NCI-H524 (cell line): ENCODE measurements at regions not wholly inside any gene's neighbourhood (a gene's known extent, or its start where the extent isn't known, plus 50 kb on each side); places are given as distances from the start of the nearest gene placed in this dataset.

ENCODE experiments used
- DNase-seq, 2 experiments: peaks; one replicate each; lab custom pipeline; 2025; lab: John Stamatoyannopoulos, UW

DNA sequence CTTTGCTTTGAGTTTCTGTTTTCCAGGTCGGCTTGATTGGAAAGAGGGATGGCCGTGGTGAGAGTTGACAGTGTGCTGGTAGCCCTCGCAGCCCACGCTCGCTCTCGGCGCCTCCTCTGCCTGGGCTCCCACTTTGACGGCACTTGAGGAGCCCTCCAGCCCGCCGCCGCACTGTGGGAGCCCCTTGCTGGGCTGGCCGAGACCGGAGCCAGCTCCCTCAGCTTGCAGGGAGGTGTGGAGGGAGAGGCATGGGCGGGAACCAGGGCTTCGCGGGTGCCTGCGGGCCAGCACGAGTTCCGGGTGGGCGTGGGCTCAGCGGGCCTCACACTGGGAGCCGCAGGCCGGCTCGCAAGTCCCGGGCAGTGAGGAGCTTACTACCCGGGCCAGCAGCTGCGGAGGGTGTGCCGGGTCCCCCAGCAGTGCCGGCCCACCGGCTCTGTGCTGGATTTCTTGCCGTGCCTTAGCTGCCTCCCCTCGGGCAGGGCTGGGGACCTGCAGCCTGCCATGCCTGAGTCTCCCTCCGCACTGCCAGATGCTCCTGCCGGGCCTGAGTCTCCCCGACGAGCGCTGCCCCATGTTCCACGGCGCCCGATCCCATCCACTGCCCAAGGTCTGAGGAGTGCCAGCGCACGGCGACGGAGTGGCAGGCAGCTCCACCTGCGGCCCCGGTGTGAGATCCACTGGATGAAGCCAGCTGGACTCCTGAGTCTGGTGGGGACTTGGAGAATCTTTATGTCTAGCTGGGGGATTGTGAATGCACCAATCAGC, 166.4 kb upstream of the FAT1 start:
- DNase-seq = no peak

DNA sequence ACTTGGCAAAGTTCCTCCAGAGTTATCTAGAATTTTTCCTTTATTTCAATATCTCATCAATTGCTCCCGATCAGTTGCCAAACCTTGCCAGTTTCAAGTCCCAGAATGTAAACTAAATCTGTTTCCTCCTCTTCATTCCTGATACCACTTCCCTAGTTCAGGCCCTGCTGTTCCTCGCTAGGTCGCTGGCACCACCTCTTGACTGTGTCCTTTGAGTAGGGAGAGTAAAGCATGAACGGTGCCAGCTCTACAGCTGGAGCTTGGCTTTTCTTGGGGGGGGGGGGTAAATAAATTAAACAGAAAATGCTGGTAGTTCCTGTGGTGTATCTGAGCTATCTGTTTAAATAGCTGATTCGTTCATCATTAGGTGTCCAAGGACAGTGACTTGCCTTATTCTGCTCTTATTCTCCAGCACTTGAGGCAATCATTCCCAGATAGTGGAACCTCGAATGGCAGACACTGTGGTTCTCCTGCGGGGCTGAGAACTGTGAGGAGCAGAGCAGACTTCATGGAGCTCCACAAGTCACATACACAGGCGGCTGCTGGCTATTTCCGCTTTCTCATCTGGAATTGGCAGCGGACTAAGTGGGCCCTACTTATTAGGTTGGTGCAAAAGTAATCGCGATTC, 168.3 kb upstream of the FAT1 start:
- DNase-seq = no peak

DNA sequence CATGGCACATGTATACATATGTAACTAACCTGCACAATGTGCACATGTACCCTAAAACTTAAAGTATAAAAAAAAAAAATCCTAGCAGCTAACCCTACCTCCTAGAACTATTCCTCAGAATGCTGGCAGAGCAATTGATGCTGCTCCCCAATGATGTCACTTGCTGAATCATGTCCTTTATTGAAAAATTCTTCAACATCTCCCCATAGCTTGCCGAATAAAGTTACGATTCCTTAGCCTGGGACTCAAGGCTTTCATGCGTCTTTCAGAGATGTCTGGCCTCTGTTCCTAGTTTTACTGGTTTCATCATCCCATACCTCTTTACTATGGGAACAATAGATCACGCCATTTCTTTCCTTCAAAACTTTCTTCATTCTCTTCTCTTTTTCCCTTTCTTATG, 174.7 kb upstream of the FAT1 start:
- no peak for DNase-seq

DNA sequence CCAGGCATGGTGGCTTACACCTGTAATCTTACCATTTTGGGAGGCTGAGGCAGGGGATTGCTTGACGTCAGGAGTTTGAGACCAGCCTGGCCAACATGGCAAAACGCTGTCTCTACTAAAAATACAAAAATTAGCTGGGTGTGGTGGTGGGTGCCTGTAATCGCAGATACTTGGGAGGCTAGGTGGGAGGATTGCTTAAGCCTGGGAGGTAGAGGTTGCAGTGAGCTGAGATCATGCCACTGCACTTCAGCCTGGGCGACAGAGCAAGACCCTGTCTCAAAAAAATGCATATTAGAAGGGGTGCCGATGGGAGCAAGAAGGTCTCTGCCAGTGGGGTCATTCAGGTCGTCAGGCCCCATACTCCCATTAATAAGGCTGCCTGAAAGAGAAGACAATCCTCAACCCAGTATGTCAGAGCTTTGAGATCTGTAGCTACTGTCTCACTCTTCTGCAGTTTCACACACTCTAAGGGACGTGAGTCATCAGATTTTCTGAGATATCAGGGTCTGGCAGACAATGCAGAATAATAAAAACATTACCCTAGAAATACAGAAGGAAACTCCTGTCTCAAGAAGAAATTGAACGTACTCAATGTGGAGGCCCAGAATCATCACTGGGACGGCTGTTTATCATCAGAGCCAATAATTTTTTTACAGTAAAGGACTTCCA, 176.7 kb upstream of the FAT1 start:
- no peak for DNase-seq

DNA sequence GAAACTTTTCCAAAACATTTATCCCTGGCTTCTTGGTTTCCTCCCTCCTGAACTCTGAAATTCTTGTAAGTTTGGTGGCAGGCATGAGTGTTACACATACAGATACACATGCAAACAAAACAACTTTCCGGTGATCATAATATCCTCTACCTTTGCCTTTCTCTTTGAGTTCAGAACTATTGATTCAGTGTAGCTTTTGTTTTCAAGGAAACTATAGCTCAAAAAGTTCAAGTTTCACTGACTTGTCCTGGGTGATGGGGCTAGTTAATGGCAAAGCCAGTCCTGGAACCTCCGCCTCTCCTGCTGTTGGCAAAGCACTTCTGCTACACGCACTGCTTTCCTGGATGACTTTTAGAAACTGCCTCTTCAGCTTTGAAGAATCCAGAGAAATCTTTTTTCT, 177.3 kb upstream of the FAT1 start:
- no peak for DNase-seq

DNA sequence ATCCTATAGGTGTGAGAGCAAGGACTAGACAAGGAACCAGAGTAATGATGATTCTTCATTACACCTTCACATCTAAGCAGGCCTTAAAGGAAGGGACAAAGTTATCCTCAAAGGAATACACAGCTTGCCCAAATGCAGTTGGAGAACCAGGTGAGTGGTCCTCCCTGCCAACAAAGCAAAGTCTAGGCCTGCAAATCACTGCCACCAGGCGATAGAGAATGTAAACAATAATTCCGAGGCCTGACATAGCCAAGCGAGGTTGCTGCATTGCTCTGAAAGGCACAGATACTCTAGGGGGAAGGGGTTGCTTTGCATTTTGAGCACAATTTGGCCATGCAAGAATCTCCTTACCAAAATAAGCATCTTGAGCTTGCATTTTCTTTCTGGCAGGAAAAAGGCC, 178.2 kb upstream of the FAT1 start:
- DNase-seq = no peak

DNA sequence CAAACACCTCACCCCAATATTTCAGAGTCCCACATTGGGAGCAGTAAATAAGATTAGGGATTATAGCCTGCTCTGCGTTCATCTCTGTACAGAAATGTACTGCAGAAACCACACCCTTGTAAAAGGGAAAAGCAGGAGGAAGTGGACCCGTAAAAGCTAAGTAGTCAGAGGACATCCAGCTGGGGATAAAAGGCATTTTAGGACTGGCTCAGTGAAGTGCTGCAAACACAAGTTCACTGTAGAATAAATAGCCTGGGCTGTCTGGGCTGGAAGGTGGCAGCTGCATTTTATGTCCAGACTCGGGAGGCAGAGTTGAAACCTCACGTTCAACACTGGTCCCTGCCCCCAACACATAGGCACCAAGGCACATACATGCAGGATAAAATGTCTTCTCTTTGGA, 178.7 kb upstream of the FAT1 start:
- DNase-seq = no peak

DNA sequence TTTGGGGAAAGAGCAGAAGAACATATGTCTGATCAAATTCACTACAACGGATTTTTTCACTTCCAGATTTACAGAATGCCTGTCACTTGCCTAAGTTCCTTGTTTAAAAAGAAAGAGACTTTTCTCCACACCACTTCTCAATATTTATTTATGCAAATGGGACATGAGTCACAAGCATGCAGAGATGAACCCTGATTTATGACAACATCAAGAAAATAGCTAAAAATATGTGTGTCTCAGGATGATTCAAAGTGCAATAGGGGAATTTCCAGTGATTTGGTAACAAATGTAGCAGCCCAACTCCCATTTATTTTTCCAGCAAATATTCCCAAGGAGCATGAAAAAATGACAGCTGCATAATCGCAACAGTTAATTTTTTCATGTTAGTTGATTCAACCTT, 180.4 kb upstream of the FAT1 start:
- no peak for DNase-seq

DNA sequence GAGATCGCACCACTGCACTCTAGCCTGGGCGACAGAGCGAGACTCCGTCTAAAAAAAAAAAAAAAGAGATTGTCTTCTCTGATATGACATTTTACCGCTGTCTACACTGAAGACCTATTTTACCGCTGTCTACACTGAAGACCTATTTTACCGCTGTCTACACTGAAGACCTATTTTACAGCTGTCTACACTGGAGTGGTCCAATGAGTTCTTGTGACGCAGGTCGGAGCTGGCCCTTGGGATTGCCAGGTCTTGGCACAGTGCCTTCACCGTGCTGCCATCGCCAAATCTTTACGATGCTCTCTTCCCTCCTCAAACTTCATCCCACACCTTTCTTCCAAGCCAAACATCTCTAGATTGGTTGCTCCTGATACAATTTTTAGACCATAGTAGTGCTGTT, 183.1 kb upstream of the FAT1 start:
- DNase-seq = no peak

DNA sequence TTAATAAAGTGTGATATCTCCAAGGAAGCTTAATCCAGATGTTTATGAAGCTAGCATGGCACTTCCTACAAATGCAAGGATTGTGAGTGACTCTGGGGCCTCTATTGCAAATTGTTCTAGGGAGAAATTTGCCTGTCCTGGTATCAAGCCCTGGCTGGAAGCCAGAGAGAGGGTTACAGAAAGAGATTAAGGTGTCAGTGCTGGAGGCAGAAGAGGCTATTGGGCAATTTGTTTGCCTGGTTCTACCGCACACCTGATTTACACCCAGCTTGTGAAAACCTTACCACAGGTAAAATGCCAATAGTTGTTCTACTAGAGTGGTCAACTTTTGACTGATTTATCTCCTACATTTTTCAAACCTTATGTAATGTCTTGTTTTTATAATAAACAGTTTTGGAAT, 186.7 kb upstream of the FAT1 start:
- DNase-seq = no peak

DNA sequence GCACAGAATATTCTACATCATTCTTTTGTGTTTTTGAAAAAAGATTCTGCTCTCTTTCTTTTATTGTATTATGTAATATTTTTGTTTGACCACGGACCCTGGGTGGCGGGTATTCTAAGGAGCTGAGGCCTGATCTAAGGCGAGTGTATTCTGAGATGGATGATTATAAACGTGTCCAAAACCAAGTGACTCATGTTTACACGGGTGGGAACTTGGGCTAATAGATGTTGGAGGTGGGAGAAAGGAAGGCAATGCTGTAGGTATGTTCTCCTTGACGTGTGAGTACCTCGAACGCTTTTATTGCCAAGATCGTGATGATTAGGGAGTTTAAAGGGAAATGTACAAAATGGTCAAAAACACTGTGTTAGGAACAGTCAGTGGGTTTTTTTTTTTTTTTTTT, 188.9 kb upstream of the FAT1 start:
- DNase-seq = no peak

DNA sequence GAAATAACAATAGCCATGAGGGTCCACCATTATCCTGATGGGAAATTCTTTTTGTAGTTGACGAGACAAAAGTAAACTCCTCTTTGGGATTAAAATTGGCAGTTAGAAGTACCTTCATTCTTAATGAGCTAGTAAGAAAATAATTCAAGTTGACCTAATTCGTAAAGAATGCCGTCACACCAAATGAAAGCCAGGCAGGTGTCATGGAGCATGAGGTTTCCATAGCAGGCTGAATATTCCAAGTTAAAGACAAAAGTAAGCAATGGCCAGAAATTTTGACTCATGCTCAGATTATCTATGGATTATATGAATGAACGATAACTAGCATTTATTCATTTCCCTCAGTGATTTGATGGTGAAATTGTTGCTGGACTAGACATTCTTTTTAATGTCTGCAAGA, 192.2 kb upstream of the FAT1 start:
- no peak for DNase-seq

DNA sequence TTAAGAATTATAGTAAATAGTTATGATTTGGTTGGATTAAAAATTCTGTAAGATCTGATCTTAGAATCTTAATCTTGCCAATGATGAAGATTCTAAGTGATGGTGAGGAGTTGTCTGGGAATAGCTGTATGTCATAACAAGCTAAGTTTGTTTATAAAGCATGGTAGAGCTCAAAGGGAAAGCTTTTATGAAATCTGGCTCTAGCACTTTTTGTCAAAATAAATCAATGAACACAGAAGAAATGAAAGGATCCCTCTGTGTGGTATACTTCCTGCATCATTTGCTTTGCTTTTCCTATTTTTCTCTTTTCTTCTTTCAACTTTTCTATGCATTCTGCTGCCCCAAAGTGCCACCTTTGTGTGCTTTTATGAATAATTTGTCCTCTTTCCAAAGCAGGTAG, 193.5 kb upstream of the FAT1 start:
- DNase-seq = no peak

DNA sequence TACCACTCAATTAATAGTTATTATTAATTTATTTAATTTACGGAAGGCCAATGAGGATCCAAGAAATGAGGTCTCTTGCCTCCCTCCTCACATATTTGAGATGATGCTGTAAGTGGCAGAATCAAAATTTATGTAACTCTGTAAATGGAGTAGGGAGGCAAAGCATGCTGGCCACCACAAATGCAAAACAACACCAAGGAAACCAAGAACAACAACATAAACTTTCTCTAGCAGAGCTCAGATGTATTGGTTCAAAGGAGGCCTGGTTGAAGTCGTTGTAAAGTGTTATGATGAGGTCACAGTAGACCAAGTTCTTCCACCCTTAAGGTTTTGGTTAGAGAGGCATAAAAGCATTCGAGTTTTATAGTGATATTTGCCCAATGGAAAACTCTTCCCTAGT, 194.8 kb upstream of the FAT1 start:
- DNase-seq = no peak

DNA sequence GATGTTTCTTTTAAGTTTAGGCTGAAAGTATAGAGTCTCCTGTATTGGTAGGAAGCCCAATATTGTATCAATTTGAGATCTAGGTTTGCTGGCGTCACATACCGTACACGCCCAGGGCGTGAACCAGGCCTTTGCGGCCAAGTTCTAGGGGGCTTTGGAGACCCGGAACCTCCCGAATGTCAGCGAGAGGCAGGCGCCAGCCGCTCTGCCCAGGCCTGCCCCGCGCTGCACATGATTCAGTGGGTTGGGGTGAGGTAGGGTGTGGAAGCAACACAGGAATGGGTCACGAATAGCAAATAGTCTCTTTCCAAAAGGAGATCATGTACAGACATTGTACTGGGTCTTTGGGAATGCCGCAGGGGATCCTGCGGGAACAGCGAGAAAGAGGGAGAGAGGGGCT, 195.7 kb upstream of the FAT1 start:
- no peak for DNase-seq

DNA sequence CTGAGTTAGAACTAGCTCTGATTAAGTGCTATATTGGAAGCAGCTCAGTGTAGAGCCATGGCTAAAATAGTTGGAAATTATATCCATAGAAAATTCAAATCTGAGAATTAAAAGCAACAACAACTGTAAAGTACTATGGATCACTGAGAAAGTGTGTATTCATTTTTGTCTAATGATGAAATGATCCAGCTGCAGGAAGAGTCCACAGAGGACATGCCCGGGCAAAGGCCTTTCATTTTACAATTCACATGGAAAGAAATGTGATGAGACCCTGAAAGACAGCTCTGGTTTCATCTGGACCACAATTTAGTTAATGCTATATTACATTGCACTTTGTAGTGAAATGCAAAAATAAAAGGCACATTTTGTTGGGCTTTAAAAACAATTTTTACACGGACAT, 196.8 kb upstream of the FAT1 start:
- no peak for DNase-seq

DNA sequence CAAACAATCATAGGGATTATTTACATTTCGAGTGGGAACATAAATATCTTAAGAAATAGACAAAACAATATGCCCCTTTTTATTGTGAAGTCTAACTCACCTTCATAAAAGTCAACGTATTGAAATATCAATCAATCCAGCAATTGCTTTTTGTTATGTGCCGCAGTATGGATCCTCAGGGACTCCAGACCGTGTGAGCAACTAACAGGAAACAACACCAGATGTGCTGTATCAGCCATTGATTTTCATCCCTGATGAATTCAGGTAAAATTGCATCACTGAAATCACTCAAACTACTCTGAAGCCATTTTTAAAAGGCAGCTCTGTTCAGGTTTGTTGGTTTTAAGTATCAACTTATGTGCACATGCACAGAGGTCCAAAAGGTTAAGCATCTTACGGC, 197.3 kb upstream of the FAT1 start:
- no peak for DNase-seq

DNA sequence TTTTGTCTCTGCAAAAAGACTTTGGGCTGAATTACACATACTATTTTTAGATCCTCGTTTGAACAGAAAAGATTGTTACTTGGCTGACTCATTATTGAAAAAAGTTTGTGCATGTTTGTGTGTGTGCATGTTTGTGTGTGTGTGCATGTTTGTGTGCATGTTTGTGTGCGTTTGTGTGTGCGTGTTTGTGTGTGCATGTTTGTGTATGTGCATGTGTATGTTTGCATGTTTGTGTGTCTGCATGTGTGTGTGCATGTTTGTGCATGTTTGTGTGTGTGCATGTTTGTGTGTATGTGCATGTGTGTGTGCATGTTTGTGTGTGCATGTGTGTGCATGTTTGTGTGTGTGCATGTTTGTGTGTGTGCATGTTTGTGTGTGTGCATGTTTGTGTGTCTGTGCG, 201.1 kb upstream of the FAT1 start:
- no peak for DNase-seq

DNA sequence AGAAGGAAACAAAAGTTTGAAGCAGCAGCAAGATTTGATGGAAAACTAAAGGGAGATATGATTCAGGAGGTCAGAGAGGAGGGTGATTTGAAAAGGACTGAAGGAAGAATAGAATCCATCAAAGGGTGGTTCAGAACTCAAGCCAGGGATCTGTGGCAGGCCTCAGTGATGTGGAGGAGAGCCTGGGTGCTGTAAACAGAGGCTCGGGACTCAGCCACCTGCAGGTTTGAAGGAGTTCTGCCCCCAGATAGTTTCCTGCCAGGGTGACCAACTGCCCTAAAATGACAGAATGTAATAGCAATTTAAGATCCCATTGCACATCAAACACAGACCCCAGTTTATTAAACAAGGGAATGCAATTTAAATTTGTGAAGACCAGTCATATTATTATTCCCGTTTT, 204.0 kb upstream of the FAT1 start:
- DNase-seq = no peak

DNA sequence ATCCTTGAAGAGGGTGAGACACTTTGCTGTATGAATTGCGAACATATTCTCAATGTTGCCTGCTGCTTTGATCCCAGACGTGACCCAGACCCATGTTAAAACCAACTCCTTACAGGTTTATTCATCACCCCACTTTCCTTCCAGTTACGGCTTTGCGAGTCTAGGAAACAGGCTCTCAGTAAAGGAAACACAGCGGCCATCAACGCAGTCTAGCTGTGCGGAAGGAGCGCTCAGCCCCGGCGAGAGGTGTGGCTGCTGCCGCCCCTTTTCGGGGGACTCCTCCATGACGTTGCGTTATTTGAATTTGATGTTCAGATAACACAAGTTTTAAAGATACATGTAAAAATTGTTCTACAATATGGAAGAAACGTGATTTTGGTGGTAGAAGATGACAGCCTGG, 206.4 kb upstream of the FAT1 start:
- no peak for DNase-seq

DNA sequence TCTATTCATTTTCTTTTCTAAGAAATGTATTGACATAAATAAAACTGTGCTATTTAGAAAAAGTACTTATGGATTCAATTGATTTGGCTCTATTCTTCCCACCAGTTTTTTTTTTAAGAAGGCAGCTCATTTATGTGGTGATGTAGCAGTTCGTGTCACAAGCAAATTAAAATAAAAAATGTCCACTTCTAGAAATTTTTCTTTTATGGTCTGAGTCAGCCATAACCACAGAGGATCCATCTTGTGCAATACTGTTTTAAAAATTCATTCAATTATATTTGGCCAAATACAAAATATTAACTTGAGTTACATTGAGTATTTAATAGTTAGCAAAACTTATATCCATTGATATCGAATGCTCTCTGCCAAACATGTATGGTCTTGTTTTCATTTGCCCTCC, 207.9 kb upstream of the FAT1 start:
- DNase-seq = no peak

DNA sequence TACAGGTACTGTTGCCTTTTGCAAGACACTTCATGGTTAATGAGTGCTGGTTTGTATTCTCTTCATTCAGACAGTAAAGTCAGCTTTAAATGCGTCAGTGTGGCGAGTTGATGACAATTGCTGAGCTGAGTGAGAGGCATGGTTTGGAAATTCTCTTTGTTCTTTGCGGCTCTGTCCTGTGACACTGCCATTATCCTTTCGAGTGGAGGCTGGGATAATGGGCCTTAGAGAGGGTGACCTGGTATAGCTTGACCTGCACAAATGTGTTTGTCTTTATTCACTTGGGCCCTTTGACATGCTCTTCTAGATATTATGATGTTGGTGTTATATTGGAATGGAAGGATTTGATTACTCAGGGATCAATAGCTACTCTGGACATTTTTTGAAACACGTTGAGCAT, 208.5 kb upstream of the FAT1 start:
- DNase-seq = no peak

DNA sequence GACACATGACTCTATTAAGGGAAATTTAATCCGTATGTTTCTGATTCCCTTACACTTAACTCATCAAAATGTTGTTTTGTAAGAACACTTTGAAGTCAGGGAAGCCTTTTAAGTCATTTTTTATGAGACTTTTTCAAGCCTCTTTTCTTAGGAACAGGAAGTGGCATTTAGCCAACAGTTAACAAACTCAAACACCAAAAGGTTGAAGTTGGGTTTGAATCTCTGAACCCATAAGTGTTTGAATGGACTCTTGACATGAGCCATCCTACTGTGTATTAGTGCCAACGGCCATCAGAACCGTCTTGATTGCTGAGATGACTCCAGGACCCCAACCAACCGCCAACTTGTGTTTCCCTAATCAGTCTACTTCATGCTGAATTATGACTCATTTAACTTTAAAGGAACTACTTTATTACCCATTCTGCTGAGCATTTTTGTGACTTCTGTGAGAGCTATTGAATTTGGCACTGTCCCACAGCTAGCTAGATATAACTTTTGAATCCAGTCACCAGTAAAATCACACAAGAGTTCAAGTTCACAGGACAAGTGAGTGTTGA, 209.1 kb upstream of the FAT1 start:
- no peak for DNase-seq
